B cell (primary cell): ENCODE measurements at regions not wholly inside any gene's neighbourhood (a gene's known extent, or its start where the extent isn't known, plus 50 kb on each side); places are given as distances from the start of the nearest gene placed in this dataset.

Experiments
- ATAC-seq: fragments of 200-7000 bp; cut with Tn5 transposase; one replicate; pipeline ENCODE4 v1.10.0; 2021; ENCODE audit warnings: low read depth, mild to moderate bottlenecking, moderate number of reproducible peaks, moderate library complexity
- CTCF ChIA-PET: fragments of 350-600 bp; sonication (Branson Sonifier 250); formaldehyde crosslinking; loops from one replicate; lab custom pipeline; 2021; ENCODE audit warnings: antibody characterized with exemption, inconsistent platforms; lab: Charles Lee
- POLR2A ChIA-PET: fragments of 350-600 bp; sonication (Branson Sonifier 250); formaldehyde crosslinking; loops from one replicate; lab custom pipeline; 2021; ENCODE audit warnings: antibody characterized with exemption; lab: Charles Lee
- DNase-seq: peaks from one replicate; pipeline ENCODE4 v3.0.0; 2013
- H2AFZ ChIP-seq: 2 replicates; pipeline ENCODE4 v1.6.1; 2012; ENCODE audit warnings: mild to moderate bottlenecking, low read depth, low read length; ENCODE audit not compliant: insufficient read depth, poor library complexity, severe bottlenecking
- H3K27ac ChIP-seq, 2 donors: 1 replicate in 1 of 2; 2 replicates in 1 of 2; pipeline ENCODE4 v1.5.1; 2012 to 2013; ENCODE audit warnings: low read length in 2 of 2, mild to moderate bottlenecking in 2 of 2, moderate library complexity in 1 of 2
- H3K27me3 ChIP-seq, 4 experiments: fragments of 200-600 bp in 1 of 4; sonication (generic) in 1 of 4; replicated peaks in 1 of 4; 1 replicate in 2 of 4; 2 replicates in 2 of 4; pipeline versions ENCODE4 v1.6.1 to v1.7.0; 2013 to 2016; ENCODE audit warnings: low read length in 3 of 4, mild to moderate bottlenecking in 2 of 4, mixed read lengths in 1 of 4, moderate library complexity in 1 of 4; ENCODE audit not compliant: insufficient read depth in 4 of 4, control insufficient read depth in 3 of 4; ENCODE audit errors: control extremely low read depth in 1 of 4
- H3K36me3 ChIP-seq, 2 experiments: replicated peaks in 1 of 2; 1 replicate in 1 of 2; 2 replicates in 1 of 2; pipeline versions ENCODE4 v1.6.1 to v1.7.1; 2013; ENCODE audit warnings: low read length in 1 of 2; ENCODE audit not compliant: insufficient read depth in 2 of 2, control insufficient read depth in 1 of 2; ENCODE audit errors: control extremely low read depth in 1 of 2, extremely low read depth in 1 of 2
- H3K4me1 ChIP-seq, 2 donors: fragments of 200-600 bp in 1 of 2; sonication (generic) in 1 of 2; 1 replicate in 1 of 2; 2 replicates in 1 of 2; pipeline versions ENCODE4 v1.5.1 to v1.6.1; 2013 to 2017; ENCODE audit warnings: low read length in 2 of 2; ENCODE audit not compliant: control insufficient read depth in 2 of 2, insufficient read depth in 2 of 2
- H3K4me2 ChIP-seq: replicated peaks from 2 replicates; pipeline ENCODE3; 2012; ENCODE audit warnings: mild to moderate bottlenecking, low read depth, low read length; ENCODE audit not compliant: poor library complexity, severe bottlenecking
- H3K4me3 ChIP-seq, 5 experiments: fragments of 200-600 bp in 1 of 5; sonication (generic) in 1 of 5; 1 replicate in 3 of 5; 2 replicates in 2 of 5; pipeline versions ENCODE4 v1.5.1 to v1.7.0; 2011 to 2016; ENCODE audit warnings: low read length in 4 of 5, mild to moderate bottlenecking in 4 of 5, low read depth in 2 of 5, control low read depth in 1 of 5, moderate library complexity in 1 of 5; ENCODE audit not compliant: insufficient read depth in 1 of 5; ENCODE audit errors: control extremely low read depth in 1 of 5, extremely low read depth in 1 of 5
- H3K79me2 ChIP-seq: fragments of 200-600 bp; sonication (generic); one replicate; pipeline ENCODE4 v1.6.0; 2016; ENCODE audit warnings: low read length; ENCODE audit not compliant: control insufficient read depth, insufficient read depth
- H3K9ac ChIP-seq: fragments of 200-600 bp; sonication (generic); 2 replicates; pipeline ENCODE4 v1.6.1; 2017; ENCODE audit warnings: mild to moderate bottlenecking, low read length, moderate library complexity
- H3K9me3 ChIP-seq, 3 donors: one replicate each; pipeline versions ENCODE4 v1.6.1 to v1.7.1; 2013; ENCODE audit warnings: low read length in 2 of 3; ENCODE audit not compliant: control insufficient read depth in 2 of 3, insufficient read depth in 1 of 3; ENCODE audit errors: control extremely low read depth in 1 of 3
- H4K20me1 ChIP-seq: 2 replicates; pipeline ENCODE4 v1.6.0; 2012; ENCODE audit warnings: mild to moderate bottlenecking, low read length; ENCODE audit not compliant: insufficient read depth, control insufficient read depth, poor library complexity, severe bottlenecking
- H3K27ac Mint-ChIP-seq: one replicate; pipeline ENCODE4 v1.8.0; 2021; ENCODE audit warnings: mixed read lengths
- H3K27me3 Mint-ChIP-seq: one replicate; pipeline ENCODE4 v1.8.0; 2021; ENCODE audit warnings: mixed read lengths
- H3K4me1 Mint-ChIP-seq: one replicate; pipeline ENCODE4 v1.8.0; 2021; ENCODE audit warnings: mixed read lengths
- H3K4me3 Mint-ChIP-seq: one replicate; pipeline ENCODE4 v1.8.0; 2021; ENCODE audit warnings: mixed read lengths
- H3K9me3 Mint-ChIP-seq: one replicate; pipeline ENCODE4 v1.8.0; 2022; ENCODE audit warnings: mixed read lengths; ENCODE audit not compliant: insufficient read depth
- CTCF ChIP-seq: fragments of 200-600 bp; IDR thresholded peaks from one replicate; pipeline ENCODE4 v1.8.0; 2022; ENCODE audit warnings: antibody characterized with exemption, mild to moderate bottlenecking
- EZH2 ChIP-seq: IDR thresholded peaks from 2 replicates; pipeline ENCODE4 v1.6.1; 2012; ENCODE audit warnings: borderline replicate concordance, low read depth, mild to moderate bottlenecking, moderate library complexity, low read length; ENCODE audit not compliant: insufficient read depth, poor library complexity, severe bottlenecking
- WGBS: methylation state at CpG from one replicate; pipeline ENCODE4 v1.1.5; 2013; ENCODE audit warnings: missing lambda C conversion rate; ENCODE audit not compliant: insufficient coverage; 5-methylcytosine and 5-hydroxymethylcytosine counted together
- intact Hi-C: fragments of 100-400 bp; cut with micrococcal nuclease; formaldehyde crosslinking; loops from one replicate; pipeline ENCODE4 v1.10.0; 2022

- Histone ChIP-seq H3K4me2 (no peak overlapping the region), H3K4me1 (no peaks in the 10 kb centered on the region), H3K9me3 (peaks cover 0 to 3% (median 0%) of the 10 kb centered on the region in 3 donors), H3K4me3 (no peak overlapping the region), H3K79me2 (no peaks in the 10 kb centered on the region), H3K27me3 (peaks cover 0 to 9% (median 0%) of the 10 kb centered on the region in 4 experiments), H3K9ac (no peak overlapping the region), H3K36me3 (no peaks in the 10 kb centered on the region), H2AFZ (no peak overlapping the region), H4K20me1 (no peaks in the 10 kb centered on the region), H3K27ac (no peak overlapping the region)
- no peaks in the 10 kb centered on the region for H3K9me3 Mint-ChIP-seq
- POLR2A ChIA-PET = no interaction called here
- WGBS = no CpG with 5 or more reads among the region's 5 CpGs
- no peak for DNase-seq
- no peak overlapping the region for H3K27ac Mint-ChIP-seq
- H3K4me3 Mint-ChIP-seq = no peak overlapping the region
- H3K4me1 Mint-ChIP-seq = no peaks in the 10 kb centered on the region
- CTCF ChIA-PET = no interaction called here
- intact Hi-C loops = no loop called here
- no peak for ATAC-seq
- peaks cover 61% of the 10 kb centered on the region for H3K27me3 Mint-ChIP-seq
- TF ChIP-seq CTCF (no peak), EZH2 (no peak)
Measured at GRCh38 chr2:236659758-236660150, 90.1 kb downstream of the ACKR3 start.

- DNase-seq (no peak), ATAC-seq (no peak)
- WGBS = 100% methylated on average over 1 of the region's 4 CpGs
- Histone ChIP-seq H3K9me3 (peaks cover 0 to 3% (median 0%) of the 10 kb centered on the region in 3 donors), H3K36me3 (no peaks in the 10 kb centered on the region), H3K79me2 (no peaks in the 10 kb centered on the region), H3K4me3 (no peak overlapping the region), H3K4me2 (no peak overlapping the region), H3K9ac (no peak overlapping the region), H2AFZ (no peak overlapping the region), H4K20me1 (no peaks in the 10 kb centered on the region), H3K27ac (no peak overlapping the region), H3K27me3 (peaks cover 0 to 9% (median 0%) of the 10 kb centered on the region in 4 experiments), H3K4me1 (no peaks in the 10 kb centered on the region)
- Mint-ChIP-seq H3K4me1 (no peaks in the 10 kb centered on the region), H3K9me3 (no peaks in the 10 kb centered on the region), H3K4me3 (no peak overlapping the region), H3K27ac (no peak overlapping the region), H3K27me3 (peaks cover 58% of the 10 kb centered on the region)
- intact Hi-C loops = no loop called here
- CTCF ChIA-PET = no interaction called here
- TF ChIP-seq CTCF (no peak), EZH2 (no peak)
- POLR2A ChIA-PET = no interaction called here
Measured at GRCh38 chr2:236661061-236661761, 91.6 kb downstream of the ACKR3 start.
